GM12872 (cell line): ENCODE measurements at regions not wholly inside any gene's neighbourhood (a gene's known extent, or its start where the extent isn't known, plus 50 kb on each side); places are given as distances from the start of the nearest gene placed in this dataset.

Experiments used
- TF ChIP-seq, protein P1 (sequence below): IDR thresholded peaks from 3 replicates; pipeline ENCODE4 v1.5.1; 2011; ENCODE audit warnings: low read depth, mild to moderate bottlenecking, low read length, moderate library complexity; ENCODE audit not compliant: insufficient read depth

DNA sequence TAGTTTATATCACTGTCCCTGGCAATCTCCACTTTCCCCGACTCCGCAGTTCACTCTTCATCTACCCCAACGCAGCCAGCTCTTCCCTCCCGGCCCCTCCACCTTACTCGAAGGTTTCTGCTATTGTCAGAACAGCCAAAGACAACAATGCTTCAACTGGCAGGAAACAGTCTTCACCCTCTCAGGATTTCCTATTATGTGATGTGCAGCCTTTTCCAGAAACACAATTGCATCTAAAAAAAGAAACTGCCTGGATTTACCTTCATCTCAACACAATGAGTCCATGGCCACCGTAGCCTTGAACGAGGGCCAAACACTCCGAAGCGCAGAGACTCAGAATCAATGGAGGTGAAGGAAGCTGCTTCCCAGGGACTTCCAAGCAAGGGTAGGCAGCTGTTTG is 182.1 kb upstream of the TSC22D2 start:
- TF ChIP-seq, protein P1, sequence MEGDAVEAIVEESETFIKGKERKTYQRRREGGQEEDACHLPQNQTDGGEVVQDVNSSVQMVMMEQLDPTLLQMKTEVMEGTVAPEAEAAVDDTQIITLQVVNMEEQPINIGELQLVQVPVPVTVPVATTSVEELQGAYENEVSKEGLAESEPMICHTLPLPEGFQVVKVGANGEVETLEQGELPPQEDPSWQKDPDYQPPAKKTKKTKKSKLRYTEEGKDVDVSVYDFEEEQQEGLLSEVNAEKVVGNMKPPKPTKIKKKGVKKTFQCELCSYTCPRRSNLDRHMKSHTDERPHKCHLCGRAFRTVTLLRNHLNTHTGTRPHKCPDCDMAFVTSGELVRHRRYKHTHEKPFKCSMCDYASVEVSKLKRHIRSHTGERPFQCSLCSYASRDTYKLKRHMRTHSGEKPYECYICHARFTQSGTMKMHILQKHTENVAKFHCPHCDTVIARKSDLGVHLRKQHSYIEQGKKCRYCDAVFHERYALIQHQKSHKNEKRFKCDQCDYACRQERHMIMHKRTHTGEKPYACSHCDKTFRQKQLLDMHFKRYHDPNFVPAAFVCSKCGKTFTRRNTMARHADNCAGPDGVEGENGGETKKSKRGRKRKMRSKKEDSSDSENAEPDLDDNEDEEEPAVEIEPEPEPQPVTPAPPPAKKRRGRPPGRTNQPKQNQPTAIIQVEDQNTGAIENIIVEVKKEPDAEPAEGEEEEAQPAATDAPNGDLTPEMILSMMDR = no peak

DNA sequence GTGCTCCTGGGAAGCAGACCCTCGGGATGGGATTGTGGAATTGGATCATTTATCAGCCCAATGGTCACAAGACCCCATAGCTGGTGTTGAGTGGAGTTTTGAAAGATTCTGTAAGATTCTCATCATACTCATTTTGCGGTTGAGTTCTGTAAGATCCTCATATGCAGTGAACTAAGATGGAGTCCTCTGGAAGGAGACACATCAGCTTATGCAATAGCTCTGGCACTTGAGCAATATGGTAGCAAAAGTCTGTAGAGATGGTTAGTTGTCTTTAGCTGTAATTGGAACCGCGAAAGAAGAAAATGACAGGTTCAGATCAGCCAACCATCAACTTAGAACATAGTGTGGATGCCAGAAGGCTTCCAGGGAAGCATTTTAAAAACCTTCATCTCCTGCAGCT is 184.5 kb upstream of the TSC22D2 start:
- TF ChIP-seq, protein P1 = no peak

DNA sequence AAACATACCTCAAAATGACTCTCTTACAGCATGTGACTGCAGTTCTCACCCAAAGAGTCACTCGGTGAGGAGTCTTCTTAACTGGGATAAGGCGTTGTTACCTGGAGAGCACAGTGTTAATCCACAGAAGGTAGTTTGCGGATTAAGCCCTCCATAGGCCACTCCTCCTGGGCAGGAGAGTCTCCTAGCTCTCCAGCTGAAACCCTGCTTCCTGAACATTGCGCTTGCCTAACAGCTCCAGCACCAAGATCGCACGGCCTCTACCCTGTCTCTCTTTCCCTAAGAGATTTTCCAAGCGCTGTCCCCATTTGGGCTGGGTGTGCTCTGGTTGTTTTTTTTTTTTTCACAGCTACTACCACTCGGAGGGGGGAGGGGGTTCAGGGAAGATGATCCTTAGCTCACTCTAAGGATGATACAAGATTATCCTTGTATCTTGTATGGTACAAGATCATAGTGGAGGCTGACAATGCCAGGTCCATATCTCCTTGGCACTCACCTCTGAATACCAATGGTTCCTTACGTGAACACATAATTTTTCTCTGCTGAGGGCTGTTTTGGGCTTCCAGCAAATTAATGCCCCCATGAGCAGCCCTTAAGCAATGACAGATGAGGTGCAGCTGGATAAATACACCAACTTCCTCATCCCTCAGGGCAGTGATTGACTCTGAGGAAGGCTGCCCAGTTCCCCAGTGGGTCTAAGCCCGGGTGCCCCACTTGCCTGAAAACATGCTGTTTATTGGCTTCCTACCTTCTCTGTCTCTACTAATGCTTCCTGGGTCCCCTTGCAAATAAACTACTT is 185.2 kb upstream of the TSC22D2 start:
- TF ChIP-seq, protein P1 = no peak

DNA sequence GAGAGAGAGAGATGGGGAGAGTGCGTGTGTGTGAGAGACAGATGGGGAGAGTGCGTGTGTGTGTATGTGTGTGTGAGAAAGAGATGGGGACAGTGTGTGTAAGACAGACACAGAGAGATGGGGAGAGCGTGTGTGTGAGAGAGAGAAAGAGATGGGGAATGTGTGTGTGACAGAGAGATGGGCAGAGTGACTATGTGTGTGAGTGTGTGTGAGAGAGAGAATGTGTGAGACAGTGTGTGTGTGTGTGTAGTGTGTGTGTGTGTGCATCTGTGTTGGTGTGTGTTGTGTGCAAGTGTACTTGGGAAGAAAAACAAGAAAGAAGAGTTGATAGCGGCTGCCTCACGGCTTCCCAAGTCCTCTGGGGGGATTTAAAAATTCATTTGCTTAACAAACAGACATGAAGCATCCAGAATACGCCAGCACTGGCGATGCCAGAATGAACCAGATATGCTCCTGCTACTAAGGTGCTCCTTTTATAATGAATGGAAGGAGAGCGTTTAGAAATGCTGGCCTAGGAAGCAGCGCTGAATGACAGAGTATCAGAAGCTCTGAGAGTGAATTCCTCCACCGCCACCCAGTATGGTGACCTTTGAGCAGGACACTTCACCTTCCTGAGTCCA is 186.1 kb upstream of the TSC22D2 start:
- TF ChIP-seq, protein P1 = no peak

DNA sequence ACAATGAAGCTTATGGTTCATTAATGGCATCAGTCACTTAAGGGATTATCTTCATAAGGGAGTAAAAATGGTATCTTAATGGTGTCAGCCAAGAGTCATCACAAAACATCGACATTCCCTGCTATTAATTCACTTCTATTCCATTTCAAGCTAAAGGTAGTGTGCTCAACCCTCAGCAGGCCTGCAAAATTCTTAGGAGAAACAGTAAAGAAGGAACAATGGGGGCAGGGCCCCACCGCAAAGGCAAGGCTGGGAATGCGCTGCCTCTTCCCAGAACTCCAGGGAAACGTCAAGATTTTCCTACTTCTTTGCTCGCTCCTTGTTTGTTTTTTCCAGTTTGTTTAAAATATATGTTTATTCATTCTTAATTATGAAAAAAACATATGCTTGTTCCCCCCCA is 187.3 kb upstream of the TSC22D2 start:
- TF ChIP-seq, protein P1 = no peak

DNA sequence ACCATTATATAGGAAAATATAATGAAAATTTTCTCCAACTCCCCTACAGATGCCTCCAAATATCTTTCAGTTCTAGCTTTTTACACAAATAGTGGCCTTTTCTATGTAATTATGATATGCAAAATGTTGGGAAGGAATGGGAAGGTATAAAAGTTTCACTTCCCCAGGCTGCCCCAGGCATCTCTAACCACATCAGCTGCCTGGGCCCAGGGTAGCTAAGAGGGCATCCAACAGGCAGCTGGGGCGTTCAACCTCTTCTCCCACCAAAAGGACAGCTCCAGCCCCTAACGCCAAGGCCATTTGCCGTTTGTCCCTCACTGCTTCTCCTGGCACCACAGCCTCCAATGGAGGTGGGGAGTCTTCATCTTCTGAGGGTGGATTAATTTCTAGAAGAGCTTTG is 188.1 kb upstream of the TSC22D2 start:
- TF ChIP-seq, protein P1 = no peak

DNA sequence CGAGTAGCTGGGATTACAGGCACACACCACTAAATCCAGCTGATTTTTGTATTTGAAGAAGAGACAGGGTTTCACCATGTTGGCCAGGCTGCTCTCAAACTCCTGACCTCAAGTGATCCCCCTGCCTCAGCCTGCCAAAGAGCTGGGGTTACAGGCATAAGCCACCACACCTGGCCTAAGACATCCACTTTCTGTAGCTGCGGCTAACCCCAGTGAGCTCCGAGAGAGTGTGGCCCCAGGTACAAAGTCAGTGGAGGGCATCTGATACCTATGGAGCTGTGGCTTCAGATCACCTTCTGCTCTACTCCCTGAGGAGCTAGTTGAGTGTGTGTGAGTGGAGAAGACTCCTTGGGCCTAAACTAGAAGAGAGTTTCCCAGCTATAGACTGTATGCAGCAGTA is 189.3 kb upstream of the TSC22D2 start:
- TF ChIP-seq, protein P1 = no peak
